Erythroblast (primary cell): ENCODE measurements at regions not wholly inside any gene's neighbourhood (a gene's known extent, or its start where the extent isn't known, plus 50 kb on each side); places are given as distances from the start of the nearest gene placed in this dataset.

Source experiments
- DNase-seq, 2 experiments: peaks; one replicate each; lab custom pipeline; 2025; lab: John Stamatoyannopoulos, UW
- GATA1 ChIP-seq: IDR thresholded peaks from 2 replicates; pipeline ENCODE4 v1.6.1; 2011; ENCODE audit warnings: low read depth, mild to moderate bottlenecking, control low read depth, low read length, moderate library complexity
- POLR2A ChIP-seq: IDR thresholded peaks from 2 replicates; pipeline ENCODE4 v1.6.1; 2011; ENCODE audit warnings: mild to moderate bottlenecking, low read length

DNA sequence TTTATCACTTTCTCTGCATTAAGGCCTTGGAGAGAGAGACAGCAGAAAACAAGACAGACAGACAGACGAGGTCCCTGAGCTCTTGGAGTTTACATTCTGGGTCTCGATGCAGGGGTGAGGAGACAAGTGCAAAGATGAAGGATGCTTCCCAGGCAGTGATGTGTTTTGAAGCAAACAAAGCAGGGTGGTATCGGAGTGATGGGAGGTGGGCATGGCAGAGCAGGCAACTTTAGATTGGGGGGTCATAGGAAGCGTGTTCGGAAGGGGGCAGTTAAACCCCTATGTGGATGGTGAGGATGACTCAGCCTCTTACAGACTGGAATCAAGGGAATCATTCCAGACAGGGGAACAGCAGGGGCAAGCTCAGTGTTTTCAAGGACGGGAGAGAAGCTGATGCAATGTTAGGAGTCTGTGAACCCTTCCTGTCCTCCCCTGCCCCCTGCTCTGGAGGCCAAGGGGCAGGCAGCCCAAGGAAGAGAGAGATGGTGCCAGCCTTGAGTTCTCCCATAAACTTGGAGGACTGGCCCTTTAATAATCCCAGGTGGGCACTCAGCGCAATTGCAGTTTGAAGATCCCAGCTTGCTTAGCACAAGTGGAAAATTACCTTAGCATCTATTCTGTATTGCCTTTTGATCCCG is 180.2 kb downstream of the CHST1 start:
- DNase-seq, result no peak
- TF ChIP-seq POLR2A (no peak), GATA1 (no peak)

DNA sequence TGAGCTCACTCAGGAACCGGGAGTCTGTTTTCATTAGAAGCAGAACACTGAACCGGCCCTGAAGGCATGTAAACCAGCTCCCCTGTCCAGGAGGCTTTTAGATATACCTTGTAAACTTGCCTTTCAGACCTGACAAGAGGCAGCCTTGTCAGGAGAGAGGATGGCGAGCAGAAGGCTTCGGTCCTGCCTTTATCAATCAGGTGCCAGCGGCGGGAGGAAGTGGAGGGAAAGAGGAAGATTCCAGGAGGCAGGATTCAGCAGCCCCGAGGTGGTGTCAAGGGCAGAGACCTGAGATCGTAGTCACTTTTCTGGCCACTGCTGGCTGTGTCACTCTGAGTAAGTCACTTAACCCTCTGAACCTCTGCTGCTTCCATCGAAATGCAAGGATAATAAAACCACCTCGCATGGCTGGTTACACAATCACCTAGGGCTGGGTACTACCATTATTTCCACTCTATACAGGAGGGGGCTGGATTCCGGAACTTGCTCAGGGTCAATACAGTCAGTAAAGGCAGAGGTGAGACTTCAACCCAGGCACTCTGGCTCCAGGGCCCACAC is 181.0 kb downstream of the CHST1 start:
- DNase-seq, result no peak
- no peak for TF ChIP-seq GATA1
- TF ChIP-seq POLR2A, result no peak

DNA sequence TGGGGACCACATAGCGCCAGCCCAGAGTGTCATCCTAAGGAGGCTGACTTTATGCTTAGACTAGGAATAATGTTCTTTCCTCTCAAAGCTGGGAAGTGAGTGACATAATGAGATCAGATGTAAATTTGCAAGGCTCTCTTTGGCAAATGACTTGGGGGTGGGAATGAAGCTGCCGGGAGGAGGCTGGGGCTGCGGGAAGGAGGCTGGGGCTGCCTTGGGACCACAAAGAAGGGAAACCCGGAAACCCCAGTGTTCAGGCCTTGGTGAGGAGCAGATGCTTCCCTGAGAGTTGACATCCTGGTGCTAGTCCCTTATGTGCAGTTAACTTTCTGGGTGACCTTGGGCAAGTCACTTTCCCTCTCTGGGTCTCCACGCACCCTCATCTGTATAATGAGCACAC is 182.0 kb downstream of the CHST1 start:
- no peak for DNase-seq
- TF ChIP-seq POLR2A (no peak), GATA1 (no peak)

DNA sequence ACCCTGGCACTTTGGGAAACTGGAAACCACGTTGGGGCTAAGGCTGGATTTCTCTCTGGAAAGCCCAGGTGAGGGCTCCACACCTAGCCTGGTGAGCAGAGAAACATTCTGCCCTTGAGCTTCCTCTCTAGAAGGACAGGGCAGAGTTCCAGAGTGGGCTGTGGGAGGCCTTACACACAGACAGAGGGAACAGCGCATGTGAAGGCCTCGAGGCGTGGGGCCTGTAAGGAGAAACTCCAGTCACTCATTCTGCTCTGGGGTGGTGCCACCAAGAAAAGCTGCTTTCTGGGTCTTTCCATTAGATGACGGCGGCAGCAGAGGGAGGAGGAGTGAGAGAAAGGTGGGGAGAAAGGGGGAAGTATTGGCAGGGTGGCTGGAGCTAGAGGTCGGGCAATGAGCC is 183.1 kb downstream of the CHST1 start:
- DNase-seq, result no peak
- no peak for TF ChIP-seq POLR2A
- TF ChIP-seq GATA1, result no peak

DNA sequence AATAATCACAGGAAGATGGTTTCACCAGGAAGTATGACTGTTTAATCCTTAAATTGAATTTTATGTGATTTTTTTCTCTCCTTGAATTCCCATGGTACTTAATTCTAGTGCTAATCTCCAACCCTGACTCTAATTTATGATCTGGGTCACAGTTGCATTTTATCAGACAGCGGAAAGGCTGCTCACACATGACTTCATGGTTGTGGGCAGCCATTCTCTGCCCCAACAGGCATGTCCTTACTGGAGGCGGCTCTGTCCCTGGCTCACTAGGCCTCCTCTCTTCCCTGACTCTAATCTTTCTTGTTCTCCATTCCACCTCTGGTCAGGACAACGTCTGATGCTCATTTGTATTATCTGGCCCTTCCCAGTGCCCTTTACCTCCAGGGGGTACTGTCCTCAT is 184.4 kb downstream of the CHST1 start:
- TF ChIP-seq POLR2A (no peak), GATA1 (no peak)
- no peak for DNase-seq

DNA sequence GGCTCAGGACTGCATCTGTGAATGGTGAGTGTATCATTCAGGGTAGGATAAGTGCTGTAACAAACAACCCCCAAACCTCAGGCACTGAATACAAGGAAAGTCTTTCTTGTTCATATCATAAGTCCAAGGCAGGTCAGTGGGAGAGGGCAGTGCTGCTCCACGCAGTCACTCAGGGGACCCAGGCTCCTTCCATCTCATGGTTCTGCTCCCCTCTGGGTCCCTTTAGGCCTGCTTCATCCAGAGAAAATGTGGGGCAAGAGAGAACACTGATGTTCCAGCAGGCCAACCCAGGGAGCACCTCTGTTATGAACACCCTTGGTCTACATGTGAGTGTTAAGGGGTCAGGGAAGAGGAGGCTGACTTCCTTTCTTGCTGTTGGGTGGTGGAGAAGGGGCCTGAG is 187.8 kb downstream of the CHST1 start:
- TF ChIP-seq POLR2A, result no peak
- no peak for TF ChIP-seq GATA1
- no peak for DNase-seq

DNA sequence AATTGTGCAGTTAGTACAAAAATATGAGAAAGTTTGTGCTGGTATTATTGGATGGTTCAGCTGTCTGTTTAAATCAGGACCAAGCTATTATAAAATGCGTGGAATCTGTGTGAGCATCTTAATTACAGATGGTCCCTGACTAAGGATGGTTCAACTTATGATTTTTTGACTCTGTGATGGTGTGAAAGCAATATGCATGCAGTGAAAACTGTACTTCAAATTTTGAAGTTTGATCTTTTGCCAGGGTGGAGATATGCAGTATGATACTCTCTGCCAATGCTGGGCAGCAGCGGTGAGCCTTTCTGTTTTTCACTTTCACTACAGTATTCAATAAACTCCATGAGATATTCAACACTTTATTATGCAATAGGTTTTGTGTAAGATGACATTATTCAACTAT is 189.3 kb downstream of the CHST1 start:
- no peak for TF ChIP-seq GATA1
- no peak for TF ChIP-seq POLR2A
- DNase-seq, result no peak

DNA sequence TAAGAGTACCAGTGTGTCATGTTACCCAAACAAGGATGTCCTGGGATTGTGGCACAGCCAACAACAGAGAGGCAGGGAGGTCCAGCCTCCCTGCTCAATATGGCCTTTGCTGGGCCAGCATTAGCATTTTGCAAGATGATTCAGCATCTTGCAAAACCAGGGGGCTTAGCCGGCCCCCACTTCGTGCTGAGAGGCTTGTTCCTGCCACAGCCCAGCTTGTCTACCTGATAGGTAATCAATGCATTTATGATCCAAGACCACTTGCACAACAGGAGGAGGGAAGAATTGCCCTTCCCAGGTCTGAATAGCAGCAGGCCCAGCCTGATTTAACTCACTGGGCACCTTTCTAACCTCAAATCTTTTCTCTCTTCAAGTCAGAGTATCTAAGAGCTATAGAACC is 189.0 kb upstream of the SYT13 start:
- TF ChIP-seq GATA1, result no peak
- no peak for TF ChIP-seq POLR2A
- DNase-seq, result no peak

DNA sequence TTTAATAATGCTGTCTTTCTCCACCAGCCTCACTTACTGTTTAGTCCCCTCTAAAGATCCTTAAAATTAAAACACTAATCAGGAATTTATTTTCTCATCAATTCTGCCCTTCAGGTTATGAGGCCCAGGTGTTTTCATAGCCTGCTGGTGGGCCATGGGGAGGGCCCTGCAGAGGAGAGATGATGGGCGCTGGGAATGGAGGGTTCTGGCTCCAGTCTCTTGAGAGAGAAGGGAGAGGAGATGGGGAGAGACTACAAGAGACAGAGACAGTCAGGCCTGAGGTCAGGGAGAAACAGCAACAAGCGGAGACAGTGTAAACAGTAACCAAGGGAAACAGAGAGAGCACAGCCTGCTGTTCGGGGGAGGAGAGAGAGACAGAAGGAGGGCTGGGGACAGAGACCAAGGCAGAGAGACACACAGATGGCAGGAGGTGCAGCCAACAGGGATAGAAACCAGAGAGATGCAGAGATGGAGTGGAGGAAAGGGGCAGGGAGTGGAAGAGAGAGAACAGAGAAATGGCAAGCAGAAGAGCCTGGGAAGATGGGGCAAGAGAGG is 187.3 kb upstream of the SYT13 start:
- DNase-seq, result no peak
- TF ChIP-seq POLR2A (no peak), GATA1 (no peak)

DNA sequence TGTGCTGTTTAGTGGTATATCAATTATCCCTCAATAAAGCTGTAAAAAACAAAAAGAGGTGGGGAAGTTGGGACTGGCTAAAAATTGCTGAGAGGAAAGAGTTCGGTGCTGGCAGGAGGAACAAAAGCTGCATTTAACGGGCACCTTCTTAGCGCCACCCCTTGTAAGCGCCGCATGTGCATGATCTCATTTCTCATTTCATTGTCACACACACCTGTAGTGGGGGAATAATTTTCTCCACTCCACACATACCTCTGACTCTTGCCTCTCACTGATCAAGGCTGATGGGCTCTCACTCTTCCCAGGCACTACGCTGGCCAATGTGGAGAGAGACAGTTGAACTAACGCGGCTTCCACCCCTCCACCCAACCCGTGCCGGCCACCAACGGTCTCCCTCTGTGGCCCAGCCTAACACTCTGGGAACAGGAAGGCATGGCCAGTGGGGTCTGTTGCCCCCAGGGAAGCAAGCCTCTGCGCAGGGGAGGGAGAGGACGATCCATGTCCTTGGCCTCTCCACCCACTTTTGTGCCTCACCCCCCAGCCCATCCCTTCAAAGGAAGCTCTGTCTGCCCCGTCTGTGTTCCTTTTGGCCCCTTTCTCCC is 186.7 kb upstream of the SYT13 start:
- TF ChIP-seq POLR2A, result no peak
- no peak for TF ChIP-seq GATA1
- DNase-seq, result no peak

DNA sequence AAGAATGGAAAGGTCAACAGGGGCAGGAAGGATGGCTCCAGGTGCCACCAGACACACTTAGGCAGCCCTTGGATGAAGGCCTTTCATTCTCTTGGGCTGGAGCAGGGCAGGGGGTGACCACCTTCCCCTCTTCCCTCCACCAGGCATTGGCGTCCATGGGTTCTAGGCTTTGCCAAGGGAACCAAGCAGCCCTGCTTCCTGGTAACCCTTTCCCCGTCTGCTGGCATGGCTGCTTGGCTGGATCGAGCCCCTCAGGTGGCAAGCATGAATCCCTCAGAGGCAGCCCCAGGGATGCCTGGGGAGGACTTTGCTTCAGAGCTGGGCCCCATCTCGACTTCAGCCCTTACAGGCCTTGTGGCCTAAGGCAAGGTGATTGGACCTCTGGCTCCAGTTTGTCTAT is 185.1 kb upstream of the SYT13 start:
- DNase-seq, result no peak

DNA sequence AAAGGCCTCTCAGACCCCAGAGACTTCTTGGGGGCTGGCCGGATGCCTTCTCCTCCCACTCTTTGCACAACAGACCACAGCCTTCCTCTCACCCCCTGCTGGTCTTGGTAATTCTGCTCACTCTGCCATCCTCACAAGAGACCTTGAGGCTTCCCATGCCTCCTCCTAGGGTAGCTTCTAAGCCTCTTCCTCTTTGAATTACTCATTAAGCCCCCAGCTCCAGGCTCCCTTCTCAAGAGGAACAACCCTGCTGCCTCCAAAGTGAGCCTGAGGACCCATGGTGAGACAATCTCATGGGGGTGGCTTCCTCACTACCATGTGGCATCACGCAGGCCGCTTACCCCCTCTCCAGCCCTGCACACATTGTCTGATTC is 184.6 kb upstream of the SYT13 start:
- no peak for TF ChIP-seq GATA1
- TF ChIP-seq POLR2A, result no peak
- DNase-seq, result no peak

More for the DNA sequence above, 185.1 kb upstream of the SYT13 start:
- TF ChIP-seq POLR2A (no peak), GATA1 (no peak)

DNA sequence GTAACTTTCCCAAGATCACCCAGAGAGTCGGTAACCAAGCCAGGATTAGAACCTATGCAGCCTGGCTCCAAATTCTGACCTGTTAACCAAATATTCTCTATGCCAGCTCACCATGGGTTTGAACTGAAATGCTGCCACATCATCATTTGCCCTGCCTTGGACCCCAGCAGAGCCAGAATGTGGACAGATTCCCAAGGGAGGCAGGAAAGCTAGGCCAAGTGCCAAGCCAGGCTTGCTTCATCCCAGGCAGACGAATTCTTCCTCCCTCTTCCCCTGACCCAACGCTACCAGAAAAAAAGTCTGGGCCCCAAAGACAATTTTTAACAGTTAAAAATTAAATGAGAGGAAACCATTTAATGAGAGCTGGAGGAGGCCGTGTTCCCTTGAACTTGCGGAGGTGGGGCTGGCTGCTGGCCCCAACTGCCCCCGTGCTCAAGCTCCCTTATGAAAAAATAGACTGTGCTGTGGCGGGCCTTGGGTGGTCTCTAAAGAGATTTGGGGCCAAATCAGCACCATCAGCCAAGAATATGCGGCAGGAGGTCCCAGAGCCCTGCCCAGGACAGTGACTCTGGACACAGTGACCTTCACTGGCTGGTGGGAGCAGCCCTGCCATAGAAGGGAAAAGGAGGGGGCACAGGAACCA is 184.1 kb upstream of the SYT13 start:
- no peak for DNase-seq
- TF ChIP-seq GATA1, result no peak
- no peak for TF ChIP-seq POLR2A

DNA sequence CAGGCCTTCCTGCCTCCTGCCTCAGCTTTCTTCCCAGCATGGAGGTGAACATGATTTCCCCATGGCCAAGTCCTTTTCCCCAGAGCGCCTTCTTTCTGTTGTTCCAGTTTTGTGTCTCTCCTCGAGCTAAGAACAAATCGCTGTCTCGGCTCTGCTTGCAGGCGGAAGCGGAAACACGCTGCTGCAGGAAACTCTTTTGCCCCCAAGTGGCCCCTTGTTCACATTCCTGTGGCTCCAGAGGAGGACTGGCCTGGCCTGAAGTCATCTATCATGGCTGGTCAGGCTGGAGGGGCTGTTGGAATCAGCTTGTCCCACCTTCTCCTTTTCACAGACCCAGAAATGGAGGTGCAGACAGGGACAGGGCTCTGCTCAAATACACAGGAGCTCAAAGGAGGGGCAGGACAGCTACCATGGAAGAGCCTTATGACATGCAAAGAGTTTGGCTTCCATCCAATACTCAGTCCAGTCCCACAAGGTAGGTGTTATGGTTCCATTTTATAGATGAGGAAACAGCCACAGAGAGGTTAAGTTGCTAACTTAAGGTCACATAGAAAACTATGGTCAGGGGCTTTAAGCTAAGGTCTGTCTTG is 182.2 kb upstream of the SYT13 start:
- no peak for TF ChIP-seq POLR2A
- no peak for TF ChIP-seq GATA1

DNA sequence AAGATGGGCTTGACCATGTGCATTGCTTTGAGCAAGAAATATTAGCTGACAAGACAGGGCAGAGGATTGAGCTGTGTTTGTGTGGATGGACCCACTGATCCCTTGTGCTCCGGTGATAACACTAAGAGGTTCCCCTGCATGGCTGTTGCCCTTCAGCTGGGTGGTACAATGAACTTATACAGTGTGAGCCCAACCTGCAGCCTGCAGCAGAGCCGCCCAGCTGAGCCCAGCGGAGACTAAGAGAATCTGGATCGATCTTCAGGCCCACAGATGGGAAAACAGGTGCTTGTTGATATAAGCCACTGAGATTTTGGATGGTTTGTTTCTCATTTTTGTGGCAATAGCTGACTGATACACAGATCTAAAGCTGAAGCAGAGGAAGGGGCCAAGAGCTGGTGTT is 177.4 kb upstream of the SYT13 start:
- TF ChIP-seq GATA1, result no peak
- no peak for TF ChIP-seq POLR2A
- no peak for DNase-seq

More for the DNA sequence above, 182.2 kb upstream of the SYT13 start:
- DNase-seq, result no peak

DNA sequence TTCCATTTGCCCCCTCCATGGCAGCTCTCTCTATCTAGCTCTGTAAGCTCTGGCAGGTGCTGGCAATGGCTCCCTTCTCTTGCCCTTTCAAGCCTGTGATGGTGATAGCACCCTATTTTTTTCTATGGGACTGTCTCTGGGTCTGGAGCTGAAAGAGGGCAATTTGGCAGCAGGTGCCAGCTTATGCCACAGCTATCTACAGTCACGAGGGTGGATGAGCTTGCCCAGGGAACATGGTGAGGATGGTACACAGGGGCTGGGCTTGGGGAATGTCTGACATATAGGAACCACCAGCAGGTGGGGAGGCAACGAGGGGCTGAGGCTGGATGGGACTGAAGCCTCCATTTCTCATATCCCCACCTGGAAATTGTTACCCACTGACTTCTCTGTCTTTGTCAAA is 175.4 kb upstream of the SYT13 start:
- TF ChIP-seq POLR2A (no peak), GATA1 (no peak)
- no peak for DNase-seq
